ENCODE measurements at regions not wholly inside any gene's neighbourhood (a gene's known extent, or its start where the extent isn't known, plus 50 kb on each side); places are given as distances from the start of the nearest gene placed in this dataset.
A peak's percentile ranks its signal among the peaks of the same experiment; 100 is the strongest.

DNA sequence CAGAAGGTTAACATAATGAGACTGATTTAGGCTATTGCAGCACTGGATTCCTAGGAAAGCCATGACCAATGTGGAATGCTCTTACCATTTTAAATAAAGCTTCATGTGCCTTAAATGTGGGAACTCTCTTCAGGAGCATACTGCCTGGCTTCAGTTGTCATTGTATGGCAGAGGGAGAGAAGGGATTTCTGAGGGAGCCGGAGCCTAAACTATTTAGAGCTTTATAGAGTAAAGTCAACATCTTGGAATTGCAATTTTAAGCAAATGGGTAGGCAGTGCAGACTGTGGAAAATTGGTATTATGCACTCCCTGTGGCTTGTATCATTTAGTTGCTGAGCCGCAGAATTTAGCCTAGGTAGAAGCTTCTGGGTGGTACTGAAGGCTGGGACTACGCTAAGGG lies 2041.4 kb downstream of the PCDH9 start:
- Histone ChIP-seq H3K4me2 (ENCODE audit: low read length) (no peak overlapping the region), H2AFZ (ENCODE audit: low read depth, low read length) (no peak overlapping the region), H3K4me1 (ENCODE audit: low read length) (peaks cover 6% of the 10 kb centered on the region), H3K9ac (ENCODE audit: low read length) (no peak overlapping the region), H3K4me3 (ENCODE audit: low read length) (no peak overlapping the region), H3K36me3 (replicated peaks; ENCODE audit: low read depth, low read length) (no peaks in the 10 kb centered on the region), H3K27me3 (ENCODE audit: low read depth, low read length) (no peaks in the 10 kb centered on the region), H4K20me1 (ENCODE audit: insufficient read depth, low read length) (no peaks in the 10 kb centered on the region), H3K9me3 (ENCODE audit: insufficient read depth, low read length) (no peaks in the 10 kb centered on the region), H3K27ac (ENCODE audit: low read length) (no peak overlapping the region), H3K79me2 (ENCODE audit: low read length) (no peaks in the 10 kb centered on the region)
- TF ChIP-seq, protein P1, sequence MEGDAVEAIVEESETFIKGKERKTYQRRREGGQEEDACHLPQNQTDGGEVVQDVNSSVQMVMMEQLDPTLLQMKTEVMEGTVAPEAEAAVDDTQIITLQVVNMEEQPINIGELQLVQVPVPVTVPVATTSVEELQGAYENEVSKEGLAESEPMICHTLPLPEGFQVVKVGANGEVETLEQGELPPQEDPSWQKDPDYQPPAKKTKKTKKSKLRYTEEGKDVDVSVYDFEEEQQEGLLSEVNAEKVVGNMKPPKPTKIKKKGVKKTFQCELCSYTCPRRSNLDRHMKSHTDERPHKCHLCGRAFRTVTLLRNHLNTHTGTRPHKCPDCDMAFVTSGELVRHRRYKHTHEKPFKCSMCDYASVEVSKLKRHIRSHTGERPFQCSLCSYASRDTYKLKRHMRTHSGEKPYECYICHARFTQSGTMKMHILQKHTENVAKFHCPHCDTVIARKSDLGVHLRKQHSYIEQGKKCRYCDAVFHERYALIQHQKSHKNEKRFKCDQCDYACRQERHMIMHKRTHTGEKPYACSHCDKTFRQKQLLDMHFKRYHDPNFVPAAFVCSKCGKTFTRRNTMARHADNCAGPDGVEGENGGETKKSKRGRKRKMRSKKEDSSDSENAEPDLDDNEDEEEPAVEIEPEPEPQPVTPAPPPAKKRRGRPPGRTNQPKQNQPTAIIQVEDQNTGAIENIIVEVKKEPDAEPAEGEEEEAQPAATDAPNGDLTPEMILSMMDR (IDR thresholded peaks at IDR 0.05; ENCODE audit: low read depth, low read length): no peak
- TF ChIP-seq EZH2phosphoT487 (IDR thresholded peaks at IDR 0.05; ENCODE audit: low read depth): no peak

DNA sequence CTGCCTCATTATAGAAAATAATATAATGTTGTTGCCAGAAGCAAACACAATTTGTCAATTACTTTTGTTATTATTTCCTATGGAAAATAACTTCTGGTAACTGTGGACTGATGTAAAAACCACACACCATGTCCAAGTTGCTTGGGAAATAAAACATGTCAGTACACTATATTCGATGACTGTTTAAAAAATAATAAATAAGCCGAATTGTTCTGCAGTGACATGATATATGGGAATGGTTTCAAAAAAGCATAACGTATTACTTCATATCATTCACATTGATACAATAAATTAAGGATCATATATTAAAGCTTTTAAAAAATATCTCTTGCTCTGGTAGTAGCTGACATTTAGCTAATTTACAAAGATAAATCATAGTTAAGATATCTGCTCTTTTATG lies 2062.1 kb downstream of the PCDH9 start:
- Histone ChIP-seq H3K9me3 (ENCODE audit: insufficient read depth, low read length) (0 out of 2 replicates have a peak, but pooled peaks cover 2% of the 10 kb centered on the region), H4K20me1 (ENCODE audit: insufficient read depth, low read length) (no peaks in the 10 kb centered on the region), H3K27ac (ENCODE audit: low read length) (no peak overlapping the region), H3K4me2 (ENCODE audit: low read length) (no peak overlapping the region), H2AFZ (ENCODE audit: low read depth, low read length) (peak overlapping the region; percentile 43; the same call in 1 of the 2 replicates), H3K4me3 (ENCODE audit: low read length) (no peak overlapping the region), H3K27me3 (ENCODE audit: low read depth, low read length) (no peaks in the 10 kb centered on the region), H3K4me1 (ENCODE audit: low read length) (no peaks in the 10 kb centered on the region), H3K36me3 (replicated peaks; ENCODE audit: low read depth, low read length) (no peaks in the 10 kb centered on the region), H3K9ac (ENCODE audit: low read length) (no peak overlapping the region), H3K79me2 (ENCODE audit: low read length) (no peaks in the 10 kb centered on the region)
- no peak for TF ChIP-seq EZH2phosphoT487 (IDR thresholded peaks at IDR 0.05; ENCODE audit: low read depth)
- TF ChIP-seq, protein P1 (IDR thresholded peaks at IDR 0.05; ENCODE audit: low read depth, low read length): no peak

DNA sequence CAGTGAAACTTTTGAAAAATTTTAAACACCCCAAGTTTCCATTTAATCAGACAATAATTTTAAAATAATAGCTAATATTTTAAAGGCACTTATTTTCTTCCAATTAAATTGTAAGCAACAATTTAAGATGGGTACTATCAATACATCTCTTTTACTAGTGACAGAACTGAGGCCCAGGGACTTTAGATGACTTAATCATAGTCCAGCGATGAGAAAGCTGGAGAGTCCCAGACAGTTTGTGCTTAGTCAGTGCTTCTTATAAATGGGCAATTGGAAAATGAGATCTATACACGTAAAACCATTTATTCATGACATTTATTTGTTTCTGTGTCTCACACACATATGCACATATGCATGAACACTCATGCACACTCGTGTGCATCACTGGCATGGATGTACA lies 2063.5 kb downstream of the PCDH9 start:
- Histone ChIP-seq H3K9ac (ENCODE audit: low read length) (no peak overlapping the region), H3K4me1 (ENCODE audit: low read length) (no peaks in the 10 kb centered on the region), H3K4me3 (ENCODE audit: low read length) (no peak overlapping the region), H3K36me3 (replicated peaks; ENCODE audit: low read depth, low read length) (no peaks in the 10 kb centered on the region), H3K79me2 (ENCODE audit: low read length) (no peaks in the 10 kb centered on the region), H4K20me1 (ENCODE audit: insufficient read depth, low read length) (no peaks in the 10 kb centered on the region), H3K27ac (ENCODE audit: low read length) (no peak overlapping the region), H3K4me2 (ENCODE audit: low read length) (no peak overlapping the region), H2AFZ (ENCODE audit: low read depth, low read length) (0 out of 2 replicates have a peak overlapping the region, but pooled peaks have one; percentile 11), H3K9me3 (ENCODE audit: insufficient read depth, low read length) (0 out of 2 replicates have a peak, but pooled peaks cover 2% of the 10 kb centered on the region), H3K27me3 (ENCODE audit: low read depth, low read length) (no peaks in the 10 kb centered on the region)
- no peak for TF ChIP-seq EZH2phosphoT487 (IDR thresholded peaks at IDR 0.05; ENCODE audit: low read depth)
- TF ChIP-seq, protein P1 (IDR thresholded peaks at IDR 0.05; ENCODE audit: low read depth, low read length): no peak

DNA sequence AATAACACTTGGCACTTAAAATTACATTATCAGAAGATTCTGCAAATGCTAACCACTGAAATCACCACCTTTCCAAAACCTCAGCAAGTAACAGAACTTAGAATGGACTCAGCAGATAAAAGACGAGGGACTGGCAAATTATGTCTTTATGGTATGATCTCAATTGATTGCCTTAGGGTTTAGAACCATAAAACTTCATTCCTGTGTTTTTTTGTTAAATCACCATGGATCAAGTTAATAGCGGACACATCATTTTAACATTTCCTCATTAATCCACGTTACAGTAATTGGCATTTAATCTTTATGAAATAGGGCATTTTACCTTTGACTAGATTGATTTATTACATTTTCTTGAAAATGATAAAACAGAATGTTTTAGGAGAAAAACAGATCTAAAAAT lies 2070.3 kb downstream of the PCDH9 start:
- no peak overlapping the region for H3K4me2 ChIP-seq (ENCODE audit: low read length)
- 0 out of 2 replicates have a peak, but pooled peaks cover 2% of the 10 kb centered on the region for H3K9me3 ChIP-seq (ENCODE audit: insufficient read depth, low read length)
- H3K27ac ChIP-seq (ENCODE audit: low read length): no peak overlapping the region
- TF ChIP-seq, protein P1 (IDR thresholded peaks at IDR 0.05; ENCODE audit: low read depth, low read length): no peak
- no peak for TF ChIP-seq EZH2phosphoT487 (IDR thresholded peaks at IDR 0.05; ENCODE audit: low read depth)
- no peaks in the 10 kb centered on the region for H3K27me3 ChIP-seq (ENCODE audit: low read depth, low read length)
- H4K20me1 ChIP-seq (ENCODE audit: insufficient read depth, low read length): no peaks in the 10 kb centered on the region
- H3K9ac ChIP-seq (ENCODE audit: low read length): no peak overlapping the region
- H3K4me1 ChIP-seq (ENCODE audit: low read length): peaks cover 18% of the 10 kb centered on the region
- no peaks in the 10 kb centered on the region for H3K79me2 ChIP-seq (ENCODE audit: low read length)
- no peak overlapping the region for H3K4me3 ChIP-seq (ENCODE audit: low read length)
- H2AFZ ChIP-seq (ENCODE audit: low read depth, low read length): peak overlapping the region; percentile 24; the same call in 1 of the 2 replicates
- H3K36me3 ChIP-seq (replicated peaks; ENCODE audit: low read depth, low read length): no peaks in the 10 kb centered on the region
